NCI-H2081 treated with DMSO at 0.1 percent for 48 hours (cell line): ENCODE measurements at regions not wholly inside any gene's neighbourhood (a gene's known extent, or its start where the extent isn't known, plus 50 kb on each side); places are given as distances from the start of the nearest gene placed in this dataset.
"Not testable (repeated sequence)": the region's sequence is repeated elsewhere in the genome, so short reads cannot be mapped to it uniquely, and the experiment has no call there.

Experiments used
- DNase-seq: peaks from one replicate; lab custom pipeline; 2025; lab: John Stamatoyannopoulos, UW

GRCh38 chr6:3900744-3901336, 51.7 kb downstream of the FAM50B start:
- no peak for DNase-seq

DNA sequence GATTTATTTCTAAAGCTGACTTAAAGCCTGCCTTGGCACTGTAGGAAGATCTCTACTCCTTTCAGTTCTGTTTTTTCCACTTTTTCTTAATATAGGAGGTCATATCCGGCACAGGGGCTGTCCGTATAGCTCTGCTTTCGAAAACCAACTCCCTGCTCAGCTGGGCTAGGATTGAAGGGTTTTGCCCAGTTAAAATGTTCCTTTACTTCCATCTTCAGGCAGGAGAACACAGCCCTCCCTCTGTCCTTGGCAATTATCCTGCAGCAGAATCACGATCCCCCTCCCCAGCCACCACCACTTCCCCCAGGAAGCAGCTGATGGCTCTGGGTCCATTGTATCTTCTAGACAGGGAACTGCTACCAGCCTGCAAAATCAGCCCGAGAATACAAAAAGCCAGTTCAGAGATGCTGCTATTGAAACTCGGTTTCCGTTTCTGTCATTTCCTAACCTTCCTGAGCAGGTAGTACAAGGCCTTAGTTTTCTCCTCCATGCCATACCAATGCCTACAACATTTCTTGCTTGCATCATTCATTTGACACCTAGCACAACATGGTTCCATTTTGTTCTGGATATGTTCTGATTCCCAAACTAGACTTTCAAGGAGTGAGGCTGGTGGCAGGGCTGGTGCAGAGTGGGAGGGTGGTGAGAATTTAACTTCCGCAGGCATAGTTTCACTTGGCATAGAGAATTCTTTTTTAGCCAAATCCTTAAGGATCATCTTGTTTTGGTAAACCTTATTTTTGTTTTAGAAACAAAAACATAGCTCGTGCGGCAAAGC, 53.9 kb downstream of the FAM50B start:
- no peak for DNase-seq

- no peak for DNase-seq
Observed at GRCh38 chr6:3904518-3904917, 55.3 kb downstream of the FAM50B start.

DNA sequence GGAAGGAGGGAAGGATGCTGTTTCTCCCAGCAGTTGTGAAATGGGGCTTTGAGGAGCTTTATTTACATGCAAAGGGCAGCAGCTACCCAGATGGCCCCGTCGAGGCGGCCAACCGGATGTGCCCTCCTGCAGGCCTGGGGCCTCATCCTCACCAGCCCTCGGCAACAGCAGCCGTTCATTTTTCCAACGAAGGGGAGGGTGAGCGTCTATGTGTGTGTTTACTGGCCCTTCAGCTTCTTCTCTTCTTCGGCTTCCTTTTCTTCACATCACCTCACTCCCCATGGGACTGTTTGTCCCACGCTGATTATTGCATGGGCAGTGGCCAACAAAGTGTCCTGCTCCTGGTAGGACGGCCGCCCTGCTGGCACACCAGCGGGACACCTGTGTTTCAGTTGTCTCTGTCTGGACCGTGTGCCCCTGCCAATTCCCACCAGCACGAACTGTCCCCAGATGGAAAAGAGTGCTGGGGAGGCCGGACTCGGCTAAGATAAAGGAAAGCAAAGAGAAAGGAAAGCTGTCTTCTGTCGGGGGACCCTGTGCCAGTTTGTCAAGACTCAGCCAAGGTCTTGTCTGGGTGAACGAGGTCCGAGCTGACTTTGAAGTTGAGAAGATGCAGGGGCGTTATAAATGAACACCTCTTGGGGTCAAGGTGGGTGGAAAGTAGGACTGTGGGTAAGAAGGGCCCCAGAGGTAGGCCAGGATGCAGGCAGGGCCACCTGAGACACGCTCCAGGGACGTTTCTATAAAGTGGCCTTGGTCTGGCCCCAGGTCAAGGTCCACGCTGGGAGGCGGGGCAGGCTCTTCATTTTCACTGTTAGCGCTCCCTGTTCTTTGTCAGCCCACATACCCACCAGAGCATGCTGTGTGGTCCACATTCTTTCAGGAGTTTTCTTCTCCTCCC, 57.0 kb downstream of the FAM50B start:
- no peak for DNase-seq

- DNase-seq: no peak
Observed at GRCh38 chr6:3906846-3907151, 57.6 kb downstream of the FAM50B start.

- DNase-seq: no peak
Observed at GRCh38 chr6:3908223-3908622, 59.0 kb downstream of the FAM50B start.

DNA sequence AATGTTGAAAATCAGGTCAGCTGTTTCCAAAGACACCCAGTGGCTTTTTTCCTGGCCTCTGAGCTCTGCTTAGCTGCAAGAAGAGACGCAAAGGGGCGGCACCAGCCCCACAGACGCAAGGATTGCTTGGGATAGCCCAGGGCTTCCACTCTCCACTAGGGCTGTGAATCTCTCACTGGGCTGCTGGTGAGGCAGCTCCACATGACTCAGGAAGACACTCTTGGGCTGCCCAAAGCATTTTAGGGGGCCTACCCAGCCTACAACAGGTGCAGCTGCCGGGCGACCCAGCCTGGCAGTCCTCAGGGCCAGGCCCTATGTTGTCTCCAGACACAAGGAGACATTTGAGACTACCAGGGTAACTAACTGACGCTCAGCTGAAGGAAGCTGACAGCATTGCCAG, 59.8 kb downstream of the FAM50B start:
- no peak for DNase-seq

GRCh38 chr6:3910106-3910663, 61.0 kb downstream of the FAM50B start:
- DNase-seq: no peak

DNA sequence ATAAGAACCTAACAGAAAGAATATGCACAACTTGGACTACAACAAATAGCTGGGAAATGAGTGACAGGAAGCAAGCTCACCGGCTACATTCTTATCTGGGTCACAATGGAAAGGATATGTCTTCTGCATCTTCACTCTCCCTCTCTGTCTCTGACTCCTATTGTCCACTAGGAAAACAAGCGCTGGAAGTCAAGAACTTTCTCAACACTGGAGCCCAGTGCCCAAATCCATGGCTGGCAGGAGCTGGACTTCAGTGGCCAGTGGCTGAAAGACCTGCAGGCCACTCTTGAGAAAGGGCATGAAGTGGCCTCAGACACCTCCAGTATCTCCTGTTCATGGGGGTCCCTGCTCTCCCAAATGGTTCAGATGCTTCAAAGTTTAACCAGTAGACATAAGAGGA, 62.0 kb downstream of the FAM50B start:
- DNase-seq: no peak

DNA sequence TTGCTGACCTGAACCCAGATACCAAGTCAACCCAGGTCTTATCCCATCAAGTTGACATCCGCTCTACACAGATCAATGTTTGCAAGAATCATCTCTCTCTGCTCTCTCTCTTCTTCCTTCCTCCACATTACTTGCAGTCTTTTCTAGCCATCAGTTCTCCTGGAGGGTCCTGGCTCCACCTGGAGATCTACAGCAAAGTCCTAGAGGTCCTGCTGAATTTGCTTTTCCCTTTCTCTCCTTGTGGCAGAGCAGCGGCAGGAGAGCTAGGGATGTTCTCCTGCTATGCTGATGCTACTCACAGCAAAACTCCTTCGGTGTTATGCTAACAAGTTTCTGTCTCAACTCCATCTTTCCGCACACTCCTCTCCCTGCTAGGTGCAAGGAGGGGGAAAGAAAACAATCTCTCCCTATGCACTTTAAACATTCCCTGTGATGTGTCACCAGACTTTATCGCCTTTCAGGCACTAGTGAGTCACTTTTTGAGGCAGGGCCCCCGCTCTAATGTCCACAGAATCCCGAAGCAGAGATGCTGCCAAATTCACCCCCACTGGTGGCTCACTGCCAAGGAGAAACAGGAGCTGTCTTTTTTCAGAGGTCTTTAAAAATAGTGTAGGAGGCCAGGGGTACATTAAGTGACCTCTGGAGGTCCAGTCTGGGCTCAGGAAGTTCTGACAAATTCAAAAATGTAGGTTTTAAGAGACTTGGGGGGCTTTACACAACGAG, 62.6 kb downstream of the FAM50B start:
- no peak for DNase-seq

DNA sequence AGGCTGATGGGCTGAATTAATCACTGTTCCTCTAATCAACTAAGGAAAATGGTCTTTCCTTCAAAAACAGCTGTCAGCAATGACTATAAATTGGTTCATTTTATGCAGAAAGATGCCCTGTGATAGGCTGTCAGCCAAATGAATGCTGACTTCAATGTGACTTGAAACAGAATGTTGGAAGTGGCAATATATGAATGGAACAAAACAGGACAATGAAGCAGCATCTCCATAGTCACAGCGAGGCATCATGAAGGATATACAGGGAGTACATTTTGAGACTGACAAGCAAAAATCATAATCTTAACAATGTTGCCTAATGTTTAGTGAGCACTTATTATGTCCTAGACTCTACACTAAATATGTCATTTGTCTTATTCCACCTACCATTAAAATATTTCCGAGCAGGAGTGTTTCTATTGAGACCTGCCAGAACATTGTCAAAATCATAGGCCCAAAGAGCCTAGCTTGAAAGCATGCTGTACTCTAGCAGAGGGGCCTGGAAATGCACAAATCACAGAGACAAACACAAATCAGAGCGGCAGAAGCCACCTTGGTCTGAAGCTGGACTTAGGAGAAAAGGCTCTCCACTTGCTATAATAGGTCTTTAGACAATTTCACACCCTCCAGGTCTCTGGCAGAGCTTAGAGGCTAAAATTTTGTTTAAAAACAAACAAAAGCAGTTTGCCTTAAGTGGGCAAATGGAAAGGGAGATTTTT, 63.3 kb downstream of the FAM50B start:
- no peak for DNase-seq

- no peak for DNase-seq
Observed at GRCh38 chr6:3913077-3913957, 64.1 kb downstream of the FAM50B start.

DNA sequence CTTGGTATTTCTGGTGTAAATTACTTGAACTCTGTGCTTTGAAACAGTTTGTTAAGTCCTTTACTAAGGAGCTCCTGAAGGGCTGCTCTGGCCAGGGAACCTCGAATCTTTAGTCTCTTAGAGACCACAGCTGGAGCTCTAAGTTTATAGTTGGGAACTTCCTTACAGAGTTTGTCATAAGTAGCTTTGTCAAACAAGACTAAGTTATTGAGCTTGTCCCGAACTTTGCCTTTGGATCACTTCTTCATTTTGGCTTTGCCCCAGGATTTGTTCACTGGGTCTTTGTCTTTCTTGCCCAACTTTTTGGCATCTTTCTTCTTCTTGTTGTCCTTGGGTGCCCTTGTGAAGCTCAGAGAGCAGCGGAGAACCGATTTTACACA, 64.8 kb downstream of the FAM50B start:
- no peak for DNase-seq

DNA sequence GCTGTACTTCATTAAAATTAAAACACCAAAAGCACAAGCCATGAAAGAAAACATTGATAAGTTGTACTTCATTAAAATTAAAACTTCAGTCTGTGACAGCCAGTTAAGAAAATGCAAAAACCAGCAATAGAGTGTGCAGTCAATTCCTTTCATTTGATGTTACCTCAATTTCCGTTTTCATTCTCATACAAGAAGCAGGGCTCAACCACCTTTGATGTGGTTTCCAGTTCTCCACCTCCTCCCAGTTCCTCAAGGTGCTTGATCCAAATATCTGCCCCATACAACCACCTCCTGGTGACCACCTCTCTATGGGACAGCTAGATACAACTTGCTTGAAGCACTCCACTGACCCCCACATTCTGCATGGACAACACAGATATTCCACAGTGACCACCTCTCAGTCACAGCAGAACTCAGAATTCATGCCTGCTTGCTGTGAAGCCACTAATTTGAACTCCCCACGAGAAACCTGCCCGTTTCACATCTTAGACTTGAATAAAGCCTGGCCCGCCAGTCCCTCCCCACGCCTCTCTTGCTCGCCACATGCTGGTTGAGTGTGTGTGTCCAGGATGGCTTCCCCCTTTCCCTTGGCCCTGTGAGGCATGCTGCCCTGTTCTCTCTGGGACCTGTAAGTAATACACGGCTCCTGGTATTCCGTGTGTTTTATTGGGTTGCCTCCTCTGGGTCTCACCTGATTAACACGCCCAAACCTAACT, 66.1 kb downstream of the FAM50B start:
- DNase-seq: no peak

DNA sequence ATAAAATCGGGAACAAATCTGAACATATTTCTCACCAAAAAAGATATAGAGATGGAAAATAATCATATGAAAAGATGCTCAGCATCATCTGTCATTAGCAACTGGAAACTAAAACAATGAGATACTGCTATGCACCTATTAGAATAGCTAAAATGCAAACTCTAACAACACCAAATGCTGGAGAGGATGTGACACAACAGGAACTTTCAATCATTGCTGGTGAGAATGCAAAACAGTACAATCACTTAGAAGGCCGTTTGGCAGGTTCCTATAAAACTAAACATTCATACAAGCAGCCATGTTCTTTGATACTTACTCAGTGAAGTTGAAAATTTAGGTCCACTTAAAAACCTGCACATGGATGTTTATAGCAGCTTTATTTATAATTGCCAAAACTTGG, 67.0 kb downstream of the FAM50B start:
- DNase-seq: no peak

DNA sequence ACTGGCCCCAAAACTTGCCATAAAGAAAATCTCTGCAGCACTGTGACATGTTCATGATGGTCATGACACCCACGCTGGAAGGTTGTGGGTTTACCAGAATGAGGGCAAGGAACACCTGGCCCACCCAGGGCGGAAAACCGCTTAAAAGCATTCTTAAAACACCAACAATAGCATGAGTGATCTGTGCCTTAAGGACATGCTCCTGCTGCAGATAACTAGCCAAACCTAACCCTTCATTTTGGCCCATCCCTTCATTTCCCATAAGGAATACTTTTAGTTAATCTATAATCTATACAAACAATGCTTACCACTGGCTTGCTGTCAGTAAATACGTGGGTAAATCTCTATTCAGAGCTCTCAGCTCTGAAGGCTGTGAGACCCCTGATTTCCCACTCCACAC, 67.6 kb downstream of the FAM50B start:
- not testable (repeated sequence) for DNase-seq

GRCh38 chr6:3918469-3918868, 69.3 kb downstream of the FAM50B start:
- DNase-seq: no peak

- no peak for DNase-seq
Observed at GRCh38 chr6:3919130-3919628, 70.0 kb downstream of the FAM50B start.

DNA sequence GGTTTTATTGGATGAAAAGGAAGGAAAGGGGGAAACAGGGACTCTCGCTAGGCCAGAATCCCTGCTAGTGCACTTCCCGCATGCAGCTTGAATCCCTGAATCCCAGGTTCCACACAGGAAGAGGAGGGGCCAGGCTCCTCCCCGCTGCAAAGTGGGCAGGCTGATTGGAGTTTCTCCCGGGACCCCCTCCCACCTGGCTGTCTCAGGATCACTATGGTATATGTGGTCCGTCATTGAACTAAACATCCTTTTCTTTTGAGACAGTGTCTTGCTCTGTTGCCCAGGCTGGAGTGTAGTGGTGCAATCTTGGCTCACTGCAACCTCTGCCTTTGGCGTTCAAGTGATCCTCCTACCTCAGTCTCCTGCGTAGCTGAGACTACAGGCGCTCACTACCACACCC, 70.7 kb downstream of the FAM50B start:
- no peak for DNase-seq

- DNase-seq: no peak
Observed at GRCh38 chr6:3920321-3920720, 71.1 kb downstream of the FAM50B start.
